ENCODE measurements at regions not wholly inside any gene's neighbourhood (a gene's known extent, or its start where the extent isn't known, plus 50 kb on each side); places are given as distances from the start of the nearest gene placed in this dataset.

DNA sequence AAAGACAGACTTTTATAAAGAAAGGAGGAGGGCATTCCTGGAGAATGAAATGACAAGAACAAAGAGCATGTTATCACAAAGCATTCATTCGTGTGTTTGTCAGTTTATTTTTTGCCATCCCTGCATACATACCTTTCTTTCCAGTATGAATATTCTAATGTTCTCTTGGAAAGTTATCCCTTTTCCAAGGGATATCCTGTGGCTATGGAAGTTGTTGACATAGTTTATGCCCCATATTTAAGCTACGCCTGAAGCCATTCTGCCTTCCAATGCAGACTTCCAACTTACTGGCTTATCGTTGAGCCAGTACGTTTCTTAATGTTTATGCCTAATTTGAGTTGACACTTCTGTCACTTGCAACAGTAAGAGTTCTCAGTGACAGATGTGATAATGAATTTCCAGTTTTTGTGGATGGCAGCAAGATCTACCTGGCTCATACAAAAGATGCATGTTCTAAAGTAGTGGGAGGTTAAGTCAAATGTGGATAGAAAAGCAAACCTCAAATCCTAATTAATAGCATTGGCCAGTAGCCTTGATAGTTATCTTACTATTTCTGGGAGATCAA, 133.3 kb upstream of the ANO3 start:
- no peaks in the 10 kb centered on the region for H3K27me3 Mint-ChIP-seq (ENCODE audit: low read depth, poor library complexity)
- DNase-seq, result no peak
- no peaks in the 10 kb centered on the region for H3K9me3 Mint-ChIP-seq
- H3K36me3 Mint-ChIP-seq (ENCODE audit: low read depth), result no peaks in the 10 kb centered on the region
- H3K4me1 Mint-ChIP-seq, result no peaks in the 10 kb centered on the region
- H3K27ac Mint-ChIP-seq, result no peak overlapping the region
- TF ChIP-seq, protein P1, sequence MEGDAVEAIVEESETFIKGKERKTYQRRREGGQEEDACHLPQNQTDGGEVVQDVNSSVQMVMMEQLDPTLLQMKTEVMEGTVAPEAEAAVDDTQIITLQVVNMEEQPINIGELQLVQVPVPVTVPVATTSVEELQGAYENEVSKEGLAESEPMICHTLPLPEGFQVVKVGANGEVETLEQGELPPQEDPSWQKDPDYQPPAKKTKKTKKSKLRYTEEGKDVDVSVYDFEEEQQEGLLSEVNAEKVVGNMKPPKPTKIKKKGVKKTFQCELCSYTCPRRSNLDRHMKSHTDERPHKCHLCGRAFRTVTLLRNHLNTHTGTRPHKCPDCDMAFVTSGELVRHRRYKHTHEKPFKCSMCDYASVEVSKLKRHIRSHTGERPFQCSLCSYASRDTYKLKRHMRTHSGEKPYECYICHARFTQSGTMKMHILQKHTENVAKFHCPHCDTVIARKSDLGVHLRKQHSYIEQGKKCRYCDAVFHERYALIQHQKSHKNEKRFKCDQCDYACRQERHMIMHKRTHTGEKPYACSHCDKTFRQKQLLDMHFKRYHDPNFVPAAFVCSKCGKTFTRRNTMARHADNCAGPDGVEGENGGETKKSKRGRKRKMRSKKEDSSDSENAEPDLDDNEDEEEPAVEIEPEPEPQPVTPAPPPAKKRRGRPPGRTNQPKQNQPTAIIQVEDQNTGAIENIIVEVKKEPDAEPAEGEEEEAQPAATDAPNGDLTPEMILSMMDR (IDR thresholded peaks at IDR 0.05), result no peak
- H3K4me3 Mint-ChIP-seq, result no peak overlapping the region

DNA sequence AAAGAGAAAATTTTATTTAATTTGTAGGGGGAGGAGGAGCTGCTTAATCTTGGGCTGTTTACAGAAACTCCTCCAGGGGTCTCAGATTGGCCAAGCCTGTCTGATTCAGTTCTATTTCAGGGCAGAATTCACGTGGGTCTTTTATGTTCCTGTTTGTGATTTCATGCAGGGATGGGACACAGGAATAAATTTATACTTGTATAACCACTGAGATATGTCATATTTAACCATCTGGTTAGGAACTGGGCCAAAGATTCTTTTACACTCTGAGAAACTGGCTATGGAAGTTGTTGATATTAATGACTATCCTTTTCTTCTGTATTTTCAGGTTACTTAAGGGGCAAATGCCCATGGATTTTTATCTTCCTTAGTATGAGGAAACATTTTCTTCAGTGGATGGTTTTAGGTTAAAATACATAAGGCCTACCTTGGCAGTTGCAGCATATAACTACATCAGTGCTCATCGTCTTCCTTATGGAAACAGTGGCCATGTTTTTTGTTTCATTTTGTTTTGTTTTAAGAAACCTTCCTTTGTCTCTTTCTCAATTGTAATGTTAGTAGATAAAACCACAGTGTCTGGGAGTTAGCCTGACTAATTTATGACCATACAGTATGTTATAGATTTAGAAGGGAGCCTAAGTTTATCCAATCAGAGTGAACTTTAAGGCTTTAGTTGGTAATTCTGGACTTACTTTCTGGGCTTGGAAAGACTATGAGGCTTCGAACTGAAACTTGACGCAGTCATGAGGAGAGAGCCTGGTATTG, 132.4 kb upstream of the ANO3 start:
- TF ChIP-seq, protein P1 (IDR thresholded peaks at IDR 0.05), result no peak
- Mint-ChIP-seq H3K9me3 (no peaks in the 10 kb centered on the region), H3K4me1 (no peaks in the 10 kb centered on the region), H3K36me3 (ENCODE audit: low read depth) (no peaks in the 10 kb centered on the region), H3K27me3 (ENCODE audit: low read depth, poor library complexity) (no peaks in the 10 kb centered on the region), H3K27ac (no peak overlapping the region), H3K4me3 (no peak overlapping the region)
- DNase-seq, result no peak

DNA sequence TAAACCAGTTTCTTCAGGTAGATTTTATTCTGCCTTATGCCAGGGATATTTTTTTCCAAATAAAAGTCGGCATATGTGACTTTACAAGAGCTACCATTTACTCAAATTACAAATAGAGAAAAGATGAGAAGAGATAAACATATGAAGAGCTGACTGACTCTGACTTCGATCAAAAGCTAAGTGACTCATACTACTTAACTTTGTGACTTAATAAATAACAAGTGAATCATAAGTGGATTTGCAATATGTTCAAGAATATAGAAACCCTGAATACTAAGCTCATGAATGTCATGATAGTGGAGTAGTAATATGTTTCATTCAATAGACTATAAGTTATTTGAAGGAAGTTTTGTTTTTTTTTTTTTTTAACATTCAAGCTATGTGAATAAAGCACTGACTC, 130.5 kb upstream of the ANO3 start:
- Mint-ChIP-seq H3K36me3 (ENCODE audit: low read depth) (no peaks in the 10 kb centered on the region), H3K27ac (no peak overlapping the region), H3K4me3 (no peak overlapping the region), H3K4me1 (no peaks in the 10 kb centered on the region), H3K27me3 (ENCODE audit: low read depth, poor library complexity) (no peaks in the 10 kb centered on the region), H3K9me3 (no peaks in the 10 kb centered on the region)
- no peak for DNase-seq
- TF ChIP-seq, protein P1 (IDR thresholded peaks at IDR 0.05), result no peak

DNA sequence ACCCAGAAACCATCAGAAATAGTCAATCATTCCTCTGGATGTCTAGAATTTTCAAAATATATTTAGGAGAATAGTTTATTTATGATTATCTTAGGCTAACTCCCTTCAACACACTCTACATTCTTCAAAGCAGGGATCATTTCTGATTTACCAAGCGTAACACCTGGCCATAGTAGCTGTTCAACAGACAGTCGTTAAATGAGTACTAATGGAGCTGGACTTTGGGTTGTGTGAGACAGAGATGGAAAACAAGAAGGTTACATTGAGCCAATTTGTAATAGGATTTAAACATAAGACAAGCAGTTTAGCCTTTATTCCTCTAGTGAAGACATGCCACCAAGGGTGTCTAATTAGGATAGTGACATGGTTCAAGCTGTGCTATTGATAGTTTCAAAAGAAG, 129.2 kb upstream of the ANO3 start:
- TF ChIP-seq, protein P1 (IDR thresholded peaks at IDR 0.05), result no peak
- Mint-ChIP-seq H3K27me3 (ENCODE audit: low read depth, poor library complexity) (no peaks in the 10 kb centered on the region), H3K4me1 (no peaks in the 10 kb centered on the region), H3K27ac (no peak overlapping the region), H3K9me3 (no peaks in the 10 kb centered on the region), H3K4me3 (no peak overlapping the region), H3K36me3 (ENCODE audit: low read depth) (no peaks in the 10 kb centered on the region)
- DNase-seq, result no peak

DNA sequence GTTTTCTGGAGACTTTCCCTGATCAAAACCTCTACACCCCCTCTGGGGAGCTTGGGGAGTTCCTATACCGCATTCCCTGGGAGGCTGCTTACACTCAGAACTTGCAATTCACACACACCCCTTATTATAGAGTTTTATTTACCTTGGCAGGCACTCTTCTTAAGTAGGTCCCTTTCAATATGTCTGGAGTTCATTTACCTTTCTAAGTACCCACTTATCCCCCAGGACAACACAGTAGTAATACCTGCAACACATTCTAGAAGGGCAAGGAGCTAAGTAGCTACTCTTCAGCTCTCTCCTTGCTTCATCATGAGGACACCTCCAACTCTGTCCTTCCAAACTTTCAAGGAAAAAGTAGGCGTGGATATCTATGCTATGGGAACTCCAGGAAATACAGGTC, 127.8 kb upstream of the ANO3 start:
- H3K27me3 Mint-ChIP-seq (ENCODE audit: low read depth, poor library complexity), result no peaks in the 10 kb centered on the region
- no peak overlapping the region for H3K27ac Mint-ChIP-seq
- H3K9me3 Mint-ChIP-seq, result no peaks in the 10 kb centered on the region
- H3K4me3 Mint-ChIP-seq, result no peak overlapping the region
- TF ChIP-seq, protein P1 (IDR thresholded peaks at IDR 0.05), result no peak
- DNase-seq, result no peak
- no peaks in the 10 kb centered on the region for H3K4me1 Mint-ChIP-seq
- no peaks in the 10 kb centered on the region for H3K36me3 Mint-ChIP-seq (ENCODE audit: low read depth)

DNA sequence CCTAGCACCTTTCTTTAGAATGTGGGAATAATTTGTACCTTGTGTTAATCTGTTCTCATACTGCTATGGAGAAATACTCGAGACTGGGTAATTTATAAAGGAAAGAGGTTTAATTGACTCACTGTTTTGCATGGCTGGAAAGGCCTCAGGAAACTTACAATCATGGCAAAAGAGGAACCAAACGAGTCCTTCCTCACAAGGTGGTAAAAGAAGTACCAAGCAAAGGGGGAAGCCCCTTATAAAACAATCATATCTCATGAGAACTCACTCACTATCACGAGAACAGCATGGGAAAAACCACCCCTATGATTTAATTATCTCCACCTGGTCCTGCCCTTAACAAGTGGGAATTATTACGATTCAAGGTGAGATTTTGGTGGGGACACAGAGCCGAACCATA, 127.1 kb upstream of the ANO3 start:
- no peaks in the 10 kb centered on the region for H3K4me1 Mint-ChIP-seq
- H3K9me3 Mint-ChIP-seq, result peaks cover 1% of the 10 kb centered on the region
- TF ChIP-seq, protein P1 (IDR thresholded peaks at IDR 0.05), result no peak
- no peak overlapping the region for H3K4me3 Mint-ChIP-seq
- H3K27ac Mint-ChIP-seq, result no peak overlapping the region
- no peaks in the 10 kb centered on the region for H3K36me3 Mint-ChIP-seq (ENCODE audit: low read depth)
- no peak for DNase-seq
- H3K27me3 Mint-ChIP-seq (ENCODE audit: low read depth, poor library complexity), result no peaks in the 10 kb centered on the region

All from nephron progenitor cell (in vitro differentiated cells).